ENCODE measurements at regions not wholly inside any gene's neighbourhood (a gene's known extent, or its start where the extent isn't known, plus 50 kb on each side); places are given as distances from the start of the nearest gene placed in this dataset.

DNA sequence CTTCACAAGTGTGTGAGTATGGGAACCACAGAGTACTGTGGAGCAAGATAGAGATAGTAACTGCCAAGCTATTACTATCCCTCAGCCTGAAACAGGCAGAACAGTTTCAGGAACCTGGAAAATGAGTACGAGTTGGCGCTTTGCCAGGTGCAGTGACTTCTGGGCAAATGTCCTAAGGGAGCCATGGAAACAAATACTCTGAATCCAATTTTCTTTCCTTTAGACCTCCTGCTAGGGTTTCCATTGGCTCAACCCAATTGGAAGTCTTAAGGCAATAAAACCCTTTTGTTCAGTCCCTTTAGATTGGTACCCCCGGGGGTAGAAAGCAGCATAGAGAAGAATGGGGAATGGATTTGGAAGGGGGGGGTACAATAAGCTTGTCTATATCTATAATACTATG lies 205.0 kb upstream of the EPHA7 start:
- DNase-seq: no peak

DNA sequence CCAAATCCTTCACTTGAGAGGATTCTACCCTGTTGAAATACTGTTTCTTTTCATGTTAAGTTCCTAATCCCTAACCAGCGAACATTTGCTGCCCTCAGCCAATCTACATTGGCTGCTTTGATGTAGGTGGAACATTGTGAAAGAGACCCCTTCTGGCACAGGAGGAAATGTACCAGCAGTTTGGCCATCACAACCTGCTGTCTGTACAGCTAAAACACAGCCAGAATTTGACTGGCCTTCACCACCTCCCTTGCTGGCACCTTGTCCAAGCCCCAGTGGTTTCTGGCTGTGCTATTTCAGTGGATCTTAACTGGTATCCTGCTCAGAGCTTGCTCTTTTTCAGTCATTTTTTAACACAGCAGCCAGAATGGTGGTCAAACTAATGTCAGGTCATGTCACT lies 202.1 kb upstream of the EPHA7 start:
- DNase-seq: no peak

DNA sequence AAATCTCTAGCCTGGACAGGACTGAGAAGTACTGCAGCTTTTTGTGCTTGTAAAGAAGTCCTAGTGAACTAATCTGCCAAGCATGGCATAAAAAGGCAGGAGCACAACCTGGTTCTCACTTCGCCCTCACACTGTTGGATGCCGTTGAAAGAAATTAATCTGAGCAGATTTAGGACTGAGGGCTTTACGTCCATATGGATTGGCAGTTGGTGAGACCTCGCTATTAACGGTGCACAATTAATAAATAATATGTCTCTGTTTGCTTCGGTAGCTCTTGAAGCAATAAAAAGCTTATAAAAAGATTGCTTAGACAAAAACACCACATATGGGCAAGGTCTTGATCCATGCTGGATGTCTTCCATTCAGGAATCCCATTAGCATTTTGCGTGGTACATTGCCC lies 185.6 kb upstream of the EPHA7 start:
- DNase-seq: no peak

DNA sequence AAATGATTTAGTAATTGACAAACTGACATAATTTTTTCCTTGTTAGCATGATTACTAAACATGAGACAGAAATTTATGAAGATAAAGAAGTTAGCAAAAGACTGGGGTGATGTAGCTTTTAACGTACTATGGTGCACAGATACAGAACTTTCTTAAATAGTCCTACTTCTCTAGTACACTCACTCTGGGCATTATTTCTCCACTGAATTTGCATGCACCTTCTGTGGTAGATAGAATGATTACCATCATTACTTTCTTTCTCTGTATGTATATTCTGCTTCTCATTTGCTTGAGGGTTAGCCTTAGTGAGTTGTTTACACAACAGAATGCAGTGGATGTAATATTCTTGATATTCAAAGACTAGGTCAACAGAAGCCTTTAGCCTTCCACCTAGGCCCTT lies 173.1 kb upstream of the EPHA7 start:
- no peak for DNase-seq

DNA sequence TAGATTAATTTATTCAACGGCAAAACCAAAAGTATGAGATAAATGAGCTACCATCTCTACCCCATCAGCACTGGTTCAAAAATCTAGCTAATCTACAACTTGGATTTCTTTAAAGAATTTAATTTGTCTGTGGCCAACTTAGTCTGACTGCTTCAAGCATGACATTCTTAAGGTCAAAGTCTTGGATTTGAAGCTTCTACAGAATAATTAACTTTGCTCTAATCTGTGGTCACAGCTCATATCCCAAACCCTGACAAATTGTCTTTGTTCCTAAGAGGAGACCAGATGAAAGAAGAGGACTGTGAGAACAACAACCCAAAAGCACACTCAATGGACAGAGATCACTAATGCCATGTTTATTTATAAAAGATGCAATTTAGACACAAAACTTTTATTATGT lies 166.9 kb upstream of the EPHA7 start:
- no peak for DNase-seq

DNA sequence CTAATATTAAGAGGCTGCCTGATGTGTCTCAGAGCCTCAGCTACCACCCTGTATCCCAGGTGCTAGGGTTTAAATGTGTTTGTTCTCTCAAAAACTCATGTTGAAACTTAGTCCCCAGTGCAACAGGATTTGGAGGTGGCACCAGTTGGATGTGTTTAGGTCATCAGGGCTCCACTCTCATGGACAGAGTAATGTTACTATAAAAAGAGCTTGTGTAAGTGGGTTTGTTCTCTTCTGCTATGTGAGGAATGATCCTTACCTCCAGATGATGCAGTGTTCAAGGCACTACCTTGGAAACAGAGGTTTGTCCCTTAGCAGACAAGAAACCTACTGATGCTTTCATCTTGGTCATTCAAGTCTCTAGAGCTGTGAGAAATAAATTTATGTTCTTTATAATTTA lies 164.9 kb upstream of the EPHA7 start:
- no peak for DNase-seq

DNA sequence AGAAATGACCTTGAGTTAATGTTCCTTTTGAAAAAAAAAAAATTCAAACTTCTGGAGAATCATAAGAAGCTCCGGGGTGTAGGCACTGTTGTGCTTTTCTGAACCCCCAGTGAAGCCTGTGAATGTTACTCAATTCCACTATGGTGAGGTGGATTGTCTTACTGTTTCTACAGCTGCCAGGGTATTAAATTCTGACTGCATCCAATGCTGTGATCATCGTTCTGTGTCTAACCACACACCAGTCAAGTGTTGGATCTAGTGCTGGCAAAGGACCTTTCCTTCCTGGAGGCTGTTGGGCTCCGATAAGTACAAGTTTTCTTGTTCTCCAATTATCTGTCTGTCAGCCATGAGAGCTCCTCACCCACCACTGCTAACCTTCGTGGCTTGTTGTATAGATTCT lies 162.0 kb upstream of the EPHA7 start:
- DNase-seq: no peak

DNA sequence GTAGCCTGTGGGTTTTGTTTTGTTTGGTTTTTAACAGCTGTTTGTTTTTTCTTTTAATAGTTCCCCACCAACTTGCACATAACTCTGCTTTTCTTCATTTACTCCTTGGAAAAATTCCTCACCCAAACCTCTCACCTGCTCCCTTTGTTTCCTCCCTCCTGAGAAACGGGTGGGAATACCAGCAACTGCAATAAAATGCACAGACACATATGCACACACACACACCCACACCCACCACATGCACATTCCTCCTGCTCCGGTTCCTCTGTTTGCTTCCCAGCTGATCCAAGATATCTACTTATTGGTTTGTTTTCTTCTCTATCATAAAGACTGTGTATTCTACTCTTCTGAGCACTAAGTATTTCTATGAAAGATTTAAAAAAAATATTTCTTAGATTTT lies 161.1 kb upstream of the EPHA7 start:
- DNase-seq: no peak

DNA sequence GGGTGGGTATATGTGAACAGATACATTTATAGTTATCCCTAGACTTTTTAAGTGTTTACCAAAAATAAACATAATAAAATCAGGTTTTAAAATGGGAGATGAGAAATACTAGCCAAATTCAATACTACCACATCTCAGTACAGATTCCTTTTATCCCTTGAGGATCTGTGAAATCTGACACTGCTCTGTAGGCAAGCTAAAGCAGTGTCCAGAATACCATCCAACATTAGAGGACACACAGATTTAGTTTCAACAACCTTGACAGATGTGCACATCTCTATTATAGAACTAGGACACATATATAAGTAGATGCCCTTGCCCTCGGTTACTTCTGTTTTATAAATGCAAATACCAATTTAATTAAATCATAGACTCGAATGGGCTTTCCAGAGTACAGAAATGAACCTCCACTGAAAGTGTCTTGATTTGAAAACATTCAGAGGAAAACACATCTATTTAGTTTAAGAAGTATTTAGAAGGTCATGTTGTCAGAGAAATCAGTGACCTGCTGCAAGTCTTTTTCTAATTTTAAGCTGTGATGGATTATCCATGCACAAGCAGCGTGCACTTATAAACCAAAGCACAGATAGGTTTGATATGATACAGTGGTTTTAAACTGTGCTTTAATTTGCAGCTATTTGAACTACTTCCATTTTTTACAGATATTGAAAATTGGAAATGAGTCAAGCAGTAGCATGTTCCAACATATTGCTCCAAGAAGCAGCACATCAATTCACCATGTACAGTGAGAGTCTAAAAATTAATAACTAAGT lies 156.3 kb upstream of the EPHA7 start:
- no peak for DNase-seq

DNA sequence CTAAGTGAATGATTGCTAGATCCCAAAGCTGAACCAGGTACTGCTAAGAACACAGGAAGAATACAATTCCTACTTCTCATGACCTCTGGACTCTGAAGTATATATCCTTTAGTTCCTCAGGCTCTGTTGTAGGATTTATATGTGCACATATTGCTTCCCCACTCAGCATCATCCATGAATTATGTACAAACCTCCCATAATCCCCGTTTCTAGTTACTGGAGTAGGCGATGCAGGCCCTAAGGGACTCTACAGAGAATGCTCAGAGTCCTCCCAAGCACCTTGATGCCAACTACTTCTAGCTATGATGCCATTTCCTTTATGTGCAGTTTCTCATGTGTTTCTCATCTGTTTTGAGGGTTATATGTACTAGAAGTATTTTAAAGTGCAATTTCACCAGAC lies 154.9 kb upstream of the EPHA7 start:
- no peak for DNase-seq

DNA sequence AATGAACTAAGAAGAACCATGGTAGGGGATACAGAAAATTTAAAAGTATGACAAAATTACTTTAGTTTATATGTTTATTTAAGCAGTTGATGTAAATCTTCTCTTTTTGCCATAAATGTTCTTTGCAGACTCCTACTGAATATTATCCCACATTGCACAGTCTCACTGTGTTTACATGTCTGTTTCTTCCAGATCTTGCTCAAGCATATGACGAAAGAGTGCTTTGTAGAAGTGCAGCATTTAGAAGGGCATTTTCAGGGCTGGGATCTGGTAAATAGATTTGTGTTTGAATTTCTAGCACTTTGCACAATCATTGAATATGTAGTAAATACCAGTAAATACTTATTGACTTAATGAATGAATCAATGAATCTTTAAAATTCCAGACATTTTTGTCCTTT lies 152.0 kb upstream of the EPHA7 start:
- no peak for DNase-seq

DNA sequence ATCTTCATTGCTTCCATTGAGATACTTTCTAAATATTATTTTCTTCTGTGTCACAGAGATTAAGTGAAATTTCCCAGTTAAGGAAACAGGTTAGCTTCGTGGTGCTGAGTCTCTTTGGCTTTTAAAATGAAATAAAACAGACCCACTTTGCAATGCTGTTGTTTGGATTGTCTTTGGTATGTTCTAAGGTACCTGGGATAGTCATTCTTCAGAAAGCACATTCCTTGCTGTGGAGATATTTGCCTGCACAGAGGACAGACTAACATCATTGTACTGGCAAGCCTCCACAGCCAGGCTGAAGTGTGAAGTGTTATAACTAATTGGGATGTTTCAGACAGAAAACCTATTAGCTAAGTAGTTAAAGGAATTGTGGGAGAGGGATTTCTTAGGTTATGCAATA lies 148.8 kb upstream of the EPHA7 start:
- no peak for DNase-seq

DNA sequence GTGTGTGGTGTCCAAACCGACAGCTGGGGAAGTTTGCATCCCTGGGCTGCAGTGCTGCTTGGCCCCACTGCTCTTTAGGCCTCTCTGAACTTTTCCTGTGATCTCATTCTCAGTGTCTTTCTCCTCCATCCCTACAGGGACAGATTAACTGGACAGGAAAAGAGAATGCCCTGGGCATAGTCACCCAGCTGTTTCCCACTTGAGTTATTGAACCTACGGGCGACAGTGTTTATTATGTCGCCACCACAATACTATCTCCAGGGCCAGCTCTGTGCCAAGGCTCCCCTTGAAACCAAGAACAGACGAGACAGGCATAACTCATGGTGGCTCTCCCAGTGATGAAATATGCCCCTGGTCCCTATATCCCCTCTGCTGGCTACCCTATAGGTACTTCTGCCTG lies 147.8 kb upstream of the EPHA7 start:
- DNase-seq: no peak

DNA sequence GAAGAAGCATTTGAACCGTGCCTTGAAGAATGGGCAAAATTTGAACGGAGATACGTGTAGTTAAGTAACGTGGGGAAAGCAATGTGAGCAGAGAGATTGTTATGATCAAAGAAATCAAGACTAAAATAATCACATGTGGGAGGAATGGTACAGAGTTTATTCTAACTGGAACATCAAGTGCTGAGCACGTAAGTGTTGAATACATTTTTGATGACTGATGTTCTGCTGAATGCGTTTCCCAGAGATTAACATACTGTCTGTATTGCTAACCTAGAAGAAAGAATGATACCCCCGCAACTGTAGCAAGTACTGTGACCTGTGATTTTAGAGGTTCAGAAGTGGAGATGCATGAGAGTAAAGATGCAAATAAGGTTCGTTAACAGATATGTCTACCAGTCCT lies 146.9 kb upstream of the EPHA7 start:
- DNase-seq: no peak

DNA sequence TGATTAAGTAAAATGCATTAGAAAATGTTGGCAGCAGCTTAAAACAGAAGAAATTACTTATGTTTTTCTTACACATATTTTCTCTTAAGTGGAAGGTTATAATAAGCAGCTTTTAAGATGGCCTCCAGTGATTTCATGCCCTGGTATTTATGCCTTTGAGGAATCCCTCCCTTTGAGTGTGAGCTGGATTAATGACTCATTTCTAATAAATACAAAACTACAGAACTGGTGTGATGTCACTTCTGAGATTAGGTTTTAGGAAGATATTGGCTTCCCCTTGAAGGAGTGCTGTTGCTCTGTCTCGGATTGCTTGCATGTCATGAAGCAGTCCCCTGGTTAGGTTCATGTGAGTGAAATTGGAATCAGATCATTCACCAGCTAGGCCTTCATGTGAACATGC lies 143.2 kb upstream of the EPHA7 start:
- DNase-seq: no peak

DNA sequence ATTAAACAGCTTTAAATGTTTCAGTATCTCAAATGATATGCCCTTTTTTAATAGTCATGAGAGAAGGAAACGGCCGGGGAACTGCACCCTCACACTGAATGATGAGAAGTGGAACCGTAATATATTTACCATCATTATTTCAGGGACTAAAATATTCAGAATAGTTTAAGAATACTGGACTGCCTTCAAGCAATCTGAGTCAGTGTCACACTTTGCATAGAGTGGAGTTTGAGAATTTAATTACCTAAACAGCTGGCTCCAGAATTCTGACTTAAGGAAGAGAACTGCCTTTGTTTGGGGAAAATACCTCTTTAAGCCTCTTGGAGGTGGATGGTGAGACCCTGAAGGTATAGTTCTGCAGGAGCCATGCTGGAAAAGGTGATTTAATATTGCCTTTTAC lies 135.9 kb upstream of the EPHA7 start:
- DNase-seq: no peak

DNA sequence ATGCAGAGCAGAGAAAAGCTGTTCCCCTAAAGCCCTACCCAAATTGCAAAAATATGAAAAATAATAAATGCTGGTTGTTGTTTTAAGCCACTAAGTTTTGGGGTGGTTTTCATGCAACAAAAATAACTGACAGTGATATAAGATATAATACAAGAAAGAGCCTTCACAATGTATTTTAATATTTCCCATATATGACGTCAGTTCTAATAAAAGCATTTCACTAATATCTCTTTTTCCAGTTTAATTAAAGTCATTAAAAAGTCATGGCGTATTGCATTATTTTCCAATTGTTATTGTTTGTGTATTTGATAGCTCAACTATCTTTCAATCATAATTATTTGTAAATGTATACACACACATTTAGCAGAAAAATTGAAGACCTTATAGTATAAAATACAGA lies 134.7 kb upstream of the EPHA7 start:
- DNase-seq: no peak

DNA sequence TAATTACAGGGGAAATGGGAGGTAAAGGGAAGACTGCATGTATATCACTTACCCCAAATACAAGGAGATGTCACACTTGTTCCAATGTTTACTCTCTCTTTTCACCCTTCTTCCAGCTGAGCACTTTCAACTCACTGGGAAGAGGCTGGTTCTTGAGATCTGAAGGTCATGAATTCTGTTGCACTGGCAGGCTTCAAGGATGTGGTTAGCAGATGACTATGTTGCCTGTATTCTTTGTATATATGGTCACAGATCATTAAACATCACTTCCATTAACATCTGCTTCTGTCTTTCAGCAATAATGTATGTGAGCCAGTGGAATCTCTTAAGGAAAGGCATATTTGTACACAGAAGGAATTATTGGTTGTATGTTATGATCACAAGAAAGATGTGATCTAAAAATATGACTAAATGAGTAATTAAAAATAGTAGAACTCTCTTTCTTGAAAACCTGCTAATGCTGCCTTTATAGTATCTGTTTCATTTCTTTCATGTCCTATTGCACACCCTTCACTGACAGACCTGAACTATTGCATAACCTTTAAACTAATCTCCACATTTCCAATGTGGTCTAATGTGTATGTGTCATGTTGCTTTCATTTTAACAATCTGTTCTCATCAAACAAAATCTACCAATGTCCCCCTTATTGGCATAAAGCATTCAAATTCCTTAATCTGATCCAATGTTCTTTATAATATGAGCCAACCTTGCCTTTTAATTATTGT lies 131.4 kb upstream of the EPHA7 start:
- no peak for DNase-seq

DNA sequence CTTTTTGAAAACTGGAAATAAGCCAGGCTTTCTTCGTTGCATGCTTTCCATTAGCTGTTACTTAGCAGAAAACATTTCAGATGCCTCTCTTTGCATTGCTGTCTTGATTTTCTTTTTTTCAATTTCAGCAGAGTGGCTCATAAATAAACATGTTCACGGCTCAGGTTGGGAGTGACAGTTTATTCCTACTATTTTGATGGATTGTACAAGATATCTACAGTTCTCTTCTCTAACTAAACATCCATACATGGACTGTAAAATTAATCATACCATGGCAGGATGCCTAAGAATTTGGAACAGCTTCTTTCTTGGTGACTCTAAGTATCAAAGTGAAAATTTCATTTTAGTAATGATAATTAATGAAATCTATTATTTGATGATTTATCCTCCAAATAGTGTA lies 130.5 kb upstream of the EPHA7 start:
- DNase-seq: no peak

DNA sequence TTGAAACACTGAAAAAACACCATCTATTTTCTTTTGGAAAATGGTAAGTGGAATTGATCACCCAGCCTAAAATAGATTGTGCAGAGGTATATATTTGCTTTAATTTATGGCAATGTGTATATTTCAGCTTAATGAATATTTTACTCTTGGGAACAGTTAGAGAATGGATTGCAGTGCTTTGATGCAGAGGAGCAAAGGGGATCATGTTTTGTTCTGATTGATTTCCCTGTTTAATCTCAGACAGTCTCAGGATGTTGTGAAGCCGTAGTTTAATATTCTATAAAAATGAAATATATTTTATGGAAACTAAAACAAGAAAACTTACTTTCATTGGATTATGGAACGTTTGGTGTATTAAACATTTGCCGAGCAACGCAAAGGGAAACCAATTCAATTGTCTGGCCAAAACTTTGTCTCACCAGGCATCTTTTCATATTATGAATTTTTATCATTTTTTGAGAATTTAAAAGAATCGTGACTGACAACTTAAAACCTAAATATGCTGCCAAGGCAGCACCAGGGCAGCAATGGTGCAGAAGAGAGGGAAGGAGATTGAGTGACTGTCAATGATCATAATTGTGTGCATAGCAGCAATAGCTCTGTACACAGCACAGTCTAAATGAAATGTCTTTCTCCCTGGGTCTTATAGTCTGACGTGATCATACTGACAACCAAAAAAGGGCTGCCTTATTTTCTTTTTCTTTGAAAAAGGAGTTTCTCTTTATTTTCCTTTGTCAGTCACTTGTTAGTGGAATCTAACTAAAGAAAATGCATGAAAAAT lies 105.5 kb upstream of the EPHA7 start:
- DNase-seq: no peak

DNA sequence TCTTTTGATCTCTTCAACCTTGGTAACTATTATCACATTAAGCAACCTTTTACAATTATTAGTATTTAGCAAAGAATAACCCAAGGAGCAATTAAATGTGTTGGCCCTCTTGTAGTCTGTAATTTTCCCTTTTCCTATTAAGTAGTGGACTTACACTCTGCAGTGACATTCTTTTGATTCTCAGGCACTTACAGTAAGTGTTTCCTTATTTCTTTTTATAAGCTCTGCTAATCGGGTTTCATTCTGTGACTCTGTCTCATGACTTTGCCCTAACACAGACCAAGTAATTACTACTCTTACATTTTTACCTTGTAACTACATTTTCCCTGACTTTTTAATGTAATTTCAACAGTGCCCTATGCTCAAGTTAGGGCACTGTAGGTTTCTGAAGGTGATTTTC lies 104.0 kb upstream of the EPHA7 start:
- no peak for DNase-seq

DNA sequence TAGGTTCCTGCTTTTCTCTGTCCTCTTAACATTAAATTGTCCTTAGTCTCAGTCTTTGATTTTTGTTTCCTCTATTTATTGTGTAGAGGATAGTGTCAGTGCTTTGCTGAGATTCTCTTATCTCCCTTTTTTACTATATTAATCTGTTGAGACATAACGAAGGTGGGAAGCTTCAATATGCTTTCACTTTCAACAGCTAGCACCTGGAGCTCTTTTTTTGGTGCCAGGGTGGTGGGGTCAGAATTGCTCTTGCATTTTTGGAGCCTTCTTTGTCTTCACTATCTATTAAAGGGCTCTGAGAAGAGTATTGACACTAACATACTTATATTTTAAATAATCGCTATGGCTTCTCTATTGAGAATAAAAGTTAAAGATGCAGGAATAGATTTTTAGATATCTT lies 97.1 kb upstream of the EPHA7 start:
- DNase-seq: no peak

DNA sequence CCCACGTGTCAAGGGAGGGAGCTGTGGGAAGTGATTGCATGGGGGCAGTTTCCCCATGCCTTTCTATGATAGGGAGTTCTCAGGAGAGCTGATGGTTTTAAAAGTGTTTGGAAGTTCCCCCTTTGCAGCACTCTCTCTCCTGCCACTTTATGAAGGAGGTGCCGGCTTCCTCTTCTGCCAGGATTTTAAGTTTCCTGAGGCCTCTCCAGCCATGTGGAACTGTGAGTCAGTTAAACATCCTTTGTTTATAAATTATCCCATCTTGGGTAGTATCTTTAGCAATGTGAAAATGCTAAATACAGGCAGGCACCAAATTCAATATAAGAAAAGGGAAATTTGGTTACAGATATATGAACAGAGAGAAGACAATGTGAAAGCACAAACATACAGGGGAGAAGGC lies 96.4 kb upstream of the EPHA7 start:
- no peak for DNase-seq

DNA sequence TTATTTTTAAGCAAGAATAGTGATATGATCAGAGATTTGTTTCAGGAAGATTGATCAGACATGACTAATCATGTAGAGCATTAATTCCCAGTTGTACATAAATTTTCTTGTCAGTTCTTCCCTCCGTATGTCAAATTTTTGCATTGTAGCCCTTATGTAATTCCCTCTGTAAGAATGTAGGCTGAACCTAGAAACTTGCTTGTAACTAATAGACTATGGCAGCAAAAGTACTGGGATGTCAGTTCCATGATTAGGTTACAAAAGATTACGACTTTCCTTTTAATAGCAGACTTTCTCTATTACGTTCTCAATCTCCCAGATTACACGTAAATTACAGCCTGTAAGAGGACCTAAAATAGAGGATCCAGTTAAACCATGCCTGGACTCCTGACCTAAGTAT lies 79.4 kb upstream of the EPHA7 start:
- no peak for DNase-seq

Measured in right forelimb (tissue), 1 donor.